Transverse colon (tissue), 4 donors: ENCODE measurements at regions not wholly inside any gene's neighbourhood (a gene's known extent, or its start where the extent isn't known, plus 50 kb on each side); places are given as distances from the start of the nearest gene placed in this dataset.

Experiments
- EP300 ChIP-seq: sonication (generic); formaldehyde crosslinking; IDR thresholded peaks from one replicate; pipeline ENCODE4 v1.6.1; 2017; ENCODE audit warnings: antibody characterized with exemption, low read depth
- POLR2A ChIP-seq: fragments of 450-650 bp; IDR thresholded peaks from one replicate; pipeline ENCODE4 v1.6.1; 2016; ENCODE audit warnings: antibody characterized with exemption, mild to moderate bottlenecking, moderate library complexity
- POLR2AphosphoS5 ChIP-seq, 3 donors: sonication (generic); formaldehyde crosslinking; IDR thresholded peaks; one replicate each; pipeline ENCODE4 v1.6.1; 2016; ENCODE audit warnings: antibody characterized with exemption in 3 of 3
- TF ChIP-seq, protein P1 (sequence below), 5 experiments: fragments of 200-600 bp in 3 of 5; fragments of 450-650 bp in 2 of 5; sonication (generic) in 3 of 5; IDR thresholded peaks; 1 replicate in 2 of 5; 2 replicates in 3 of 5; pipeline ENCODE4 v1.5.1; 2016 to 2017; ENCODE audit warnings: antibody characterized with exemption in 5 of 5, inconsistent platforms in 3 of 5, mild to moderate bottlenecking in 2 of 5, moderate library complexity in 1 of 5

DNA sequence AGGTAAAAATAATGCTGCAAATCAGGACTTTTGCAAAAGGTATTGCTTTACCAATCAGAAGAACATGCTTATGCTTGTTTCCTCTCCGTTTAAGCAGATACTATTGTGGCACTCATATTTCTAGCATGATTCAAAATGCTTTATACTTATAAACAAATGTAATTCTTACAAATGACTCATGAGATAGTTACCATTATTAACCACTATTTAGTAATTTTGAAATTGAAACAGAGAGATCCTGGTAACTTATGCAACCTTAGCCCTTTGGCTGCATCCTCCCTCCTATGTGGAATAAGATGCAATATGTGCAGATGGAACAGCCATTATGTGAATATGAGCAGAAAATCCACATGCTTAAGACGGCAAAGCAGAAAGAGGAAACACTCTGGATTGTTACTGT lies 164.7 kb downstream of the PCDH18 start:
- TF ChIP-seq, protein P1, sequence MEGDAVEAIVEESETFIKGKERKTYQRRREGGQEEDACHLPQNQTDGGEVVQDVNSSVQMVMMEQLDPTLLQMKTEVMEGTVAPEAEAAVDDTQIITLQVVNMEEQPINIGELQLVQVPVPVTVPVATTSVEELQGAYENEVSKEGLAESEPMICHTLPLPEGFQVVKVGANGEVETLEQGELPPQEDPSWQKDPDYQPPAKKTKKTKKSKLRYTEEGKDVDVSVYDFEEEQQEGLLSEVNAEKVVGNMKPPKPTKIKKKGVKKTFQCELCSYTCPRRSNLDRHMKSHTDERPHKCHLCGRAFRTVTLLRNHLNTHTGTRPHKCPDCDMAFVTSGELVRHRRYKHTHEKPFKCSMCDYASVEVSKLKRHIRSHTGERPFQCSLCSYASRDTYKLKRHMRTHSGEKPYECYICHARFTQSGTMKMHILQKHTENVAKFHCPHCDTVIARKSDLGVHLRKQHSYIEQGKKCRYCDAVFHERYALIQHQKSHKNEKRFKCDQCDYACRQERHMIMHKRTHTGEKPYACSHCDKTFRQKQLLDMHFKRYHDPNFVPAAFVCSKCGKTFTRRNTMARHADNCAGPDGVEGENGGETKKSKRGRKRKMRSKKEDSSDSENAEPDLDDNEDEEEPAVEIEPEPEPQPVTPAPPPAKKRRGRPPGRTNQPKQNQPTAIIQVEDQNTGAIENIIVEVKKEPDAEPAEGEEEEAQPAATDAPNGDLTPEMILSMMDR (IDR thresholded peaks at IDR 0.05) = no peak
- TF ChIP-seq POLR2A (no peak), EP300 (no peak), POLR2AphosphoS5 (IDR thresholded peaks at IDR 0.05) (no peak)
